Central memory CD8-positive, alpha-beta T cell (primary cell): ENCODE measurements at regions not wholly inside any gene's neighbourhood (a gene's known extent, or its start where the extent isn't known, plus 50 kb on each side); places are given as distances from the start of the nearest gene placed in this dataset.

Experiments
- ATAC-seq: fragments of 150-1000 bp; cut with Tn5 transposase; replicated peaks from 2 replicates; pipeline ENCODE4 v1.10.0; 2022; ENCODE audit warnings: mild to moderate bottlenecking, moderate FRiP score, moderate number of reproducible peaks; ENCODE audit not compliant: poor library complexity, severe bottlenecking; ENCODE audit errors: extremely low read depth
- DNase-seq, 2 donors: peaks; one replicate each; pipeline ENCODE4 v3.0.0; 2021; ENCODE audit warnings: low spot score in 2 of 2
- H3K27ac Mint-ChIP-seq: one replicate; pipeline ENCODE4 v1.8.0; 2022; ENCODE audit warnings: low read depth, mild to moderate bottlenecking, moderate library complexity, mixed read lengths
- H3K27me3 Mint-ChIP-seq: one replicate; pipeline ENCODE4 v1.8.0; 2022; ENCODE audit warnings: mixed read lengths
- H3K36me3 Mint-ChIP-seq: one replicate; pipeline ENCODE4 v1.8.0; 2022; ENCODE audit warnings: mild to moderate bottlenecking, moderate library complexity, mixed read lengths; ENCODE audit not compliant: insufficient read depth
- H3K4me1 Mint-ChIP-seq: one replicate; pipeline ENCODE4 v1.8.0; 2022; ENCODE audit warnings: mixed read lengths
- H3K4me3 Mint-ChIP-seq: one replicate; pipeline ENCODE4 v1.8.0; 2022; ENCODE audit warnings: mild to moderate bottlenecking, moderate library complexity, mixed read lengths
- H3K9me3 Mint-ChIP-seq: one replicate; pipeline ENCODE4 v1.8.0; 2022; ENCODE audit warnings: mixed read lengths

DNA sequence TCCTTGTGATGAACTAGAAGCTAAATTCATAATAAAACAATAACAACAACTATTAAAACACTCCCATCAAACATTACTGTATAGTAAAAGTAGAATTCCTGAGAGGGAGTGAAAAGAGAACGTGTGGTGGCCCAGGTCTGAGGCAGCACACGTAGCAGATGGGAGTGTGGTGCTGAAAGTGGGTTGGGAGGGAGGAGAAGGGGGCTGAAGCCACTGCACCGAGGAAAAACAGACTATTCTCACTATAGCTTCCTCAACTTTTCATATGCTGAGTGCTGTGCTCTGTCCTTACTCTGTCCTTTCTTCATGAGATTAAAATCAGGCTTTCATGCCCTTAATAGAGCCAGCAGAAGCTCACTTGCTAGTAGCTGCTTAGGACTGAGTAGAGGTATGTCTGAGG, 170.9 kb downstream of the PCSK1 start:
- no peak for DNase-seq
- Mint-ChIP-seq H3K36me3 (no peaks in the 10 kb centered on the region), H3K27ac (no peak overlapping the region), H3K4me1 (no peaks in the 10 kb centered on the region), H3K27me3 (peaks cover 19% of the 10 kb centered on the region), H3K9me3 (peaks cover 9% of the 10 kb centered on the region), H3K4me3 (no peak overlapping the region)
- no peak for ATAC-seq

DNA sequence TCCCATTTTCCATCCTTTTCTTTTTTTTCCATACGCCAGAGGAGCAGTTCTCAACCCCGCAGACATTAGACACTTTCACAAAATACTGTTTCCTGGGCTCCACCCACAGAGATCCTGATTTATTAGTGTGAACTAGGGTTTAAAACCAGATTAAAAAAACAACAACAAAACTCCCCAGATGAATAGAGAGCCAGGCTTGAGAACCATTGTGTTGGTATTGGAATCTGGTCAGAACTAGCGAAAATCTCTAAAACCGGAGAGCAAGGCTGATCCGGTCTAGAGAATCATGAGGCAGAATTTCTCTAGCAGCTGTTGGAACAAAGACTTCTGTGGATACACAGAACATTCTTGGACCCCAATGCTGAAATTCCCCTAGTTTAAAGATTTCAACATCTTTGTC, 173.0 kb downstream of the PCSK1 start:
- H3K36me3 Mint-ChIP-seq, result no peaks in the 10 kb centered on the region
- DNase-seq, result no peak
- peaks cover 7% of the 10 kb centered on the region for H3K27me3 Mint-ChIP-seq
- H3K4me1 Mint-ChIP-seq, result no peaks in the 10 kb centered on the region
- no peak overlapping the region for H3K4me3 Mint-ChIP-seq
- no peaks in the 10 kb centered on the region for H3K9me3 Mint-ChIP-seq
- H3K27ac Mint-ChIP-seq, result no peak overlapping the region
- ATAC-seq, result no peak

DNA sequence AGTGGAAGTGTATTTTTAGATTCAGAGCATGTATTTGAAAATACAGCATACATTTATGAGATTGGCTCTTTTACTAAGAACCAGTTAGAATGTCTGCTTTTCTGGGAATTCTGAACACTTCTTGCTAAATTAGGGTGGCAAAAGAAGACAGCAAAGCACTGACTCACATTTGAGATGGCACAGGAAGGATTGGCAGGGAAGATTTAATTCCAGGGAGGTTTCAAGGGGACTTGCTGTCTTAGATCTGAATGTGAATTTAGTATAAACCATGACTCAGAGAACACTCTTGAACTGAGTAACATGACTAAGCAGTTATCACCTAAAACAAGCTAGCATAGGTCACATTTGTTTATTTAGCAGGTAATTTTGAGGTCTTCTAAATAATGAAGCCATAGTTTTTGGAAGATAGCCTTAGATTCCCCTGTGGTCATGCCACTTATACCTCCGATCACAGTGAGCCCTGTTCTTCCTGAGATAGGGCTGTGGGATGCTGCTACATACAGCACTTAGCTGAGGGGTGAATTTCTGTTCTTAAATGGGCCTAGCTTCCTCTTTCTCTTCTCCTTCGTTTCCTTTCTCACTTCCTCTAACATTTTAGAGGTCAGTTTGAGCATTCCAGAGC, 173.8 kb downstream of the PCSK1 start:
- H3K27ac Mint-ChIP-seq, result no peak overlapping the region

DNA sequence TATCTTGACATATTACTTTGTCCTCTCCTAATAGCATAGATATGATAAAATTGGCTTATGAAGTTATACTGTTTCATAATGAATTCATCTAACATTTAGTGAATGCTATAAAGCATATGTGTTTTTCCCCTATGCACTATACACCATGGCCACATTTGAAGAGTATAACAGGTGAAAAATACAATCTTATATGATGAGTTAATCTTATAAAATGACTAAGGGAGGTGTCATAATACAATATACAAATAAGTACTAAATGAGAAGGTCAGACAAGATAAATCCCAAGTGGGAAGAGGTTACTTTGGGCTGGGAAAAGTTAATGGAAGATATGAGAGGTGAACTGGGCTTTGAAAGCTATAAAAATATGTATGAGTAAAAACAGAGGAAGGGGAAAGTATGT, 174.4 kb downstream of the PCSK1 start:
- no peak for DNase-seq
- H3K4me3 Mint-ChIP-seq, result no peak overlapping the region
- no peaks in the 10 kb centered on the region for H3K9me3 Mint-ChIP-seq
- H3K27ac Mint-ChIP-seq, result no peak overlapping the region
- ATAC-seq, result no peak
- H3K36me3 Mint-ChIP-seq, result no peaks in the 10 kb centered on the region
- H3K4me1 Mint-ChIP-seq, result no peaks in the 10 kb centered on the region
- H3K27me3 Mint-ChIP-seq, result no peaks in the 10 kb centered on the region

More for the DNA sequence above, 173.8 kb downstream of the PCSK1 start:
- Mint-ChIP-seq H3K4me1 (no peaks in the 10 kb centered on the region), H3K36me3 (no peaks in the 10 kb centered on the region), H3K9me3 (no peaks in the 10 kb centered on the region), H3K4me3 (no peak overlapping the region), H3K27me3 (no peaks in the 10 kb centered on the region)
- ATAC-seq, result no peak
- DNase-seq, result no peak

DNA sequence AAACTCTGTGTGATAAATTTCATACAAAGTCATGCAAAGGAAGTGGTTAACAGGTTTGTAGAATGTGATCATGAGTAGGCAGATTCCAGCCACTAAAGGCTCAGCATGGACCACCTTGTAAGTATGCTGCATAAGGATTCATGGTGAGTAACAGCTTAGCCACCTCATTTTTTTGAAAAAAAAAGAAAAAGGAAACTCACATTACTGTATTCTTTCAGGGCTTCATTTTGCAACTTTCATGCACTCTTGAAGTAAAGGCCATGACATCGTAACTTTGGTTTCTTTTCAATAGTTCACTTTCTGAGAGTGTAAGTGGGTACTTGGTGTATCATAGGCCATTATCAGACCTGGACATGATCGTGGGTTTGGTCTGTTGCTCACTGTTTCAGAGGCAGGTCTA, 175.1 kb downstream of the PCSK1 start:
- H3K27ac Mint-ChIP-seq, result no peak overlapping the region
- H3K9me3 Mint-ChIP-seq, result no peaks in the 10 kb centered on the region
- H3K4me1 Mint-ChIP-seq, result no peaks in the 10 kb centered on the region
- no peaks in the 10 kb centered on the region for H3K27me3 Mint-ChIP-seq
- ATAC-seq, result no peak
- no peak overlapping the region for H3K4me3 Mint-ChIP-seq
- DNase-seq, result no peak
- no peaks in the 10 kb centered on the region for H3K36me3 Mint-ChIP-seq

DNA sequence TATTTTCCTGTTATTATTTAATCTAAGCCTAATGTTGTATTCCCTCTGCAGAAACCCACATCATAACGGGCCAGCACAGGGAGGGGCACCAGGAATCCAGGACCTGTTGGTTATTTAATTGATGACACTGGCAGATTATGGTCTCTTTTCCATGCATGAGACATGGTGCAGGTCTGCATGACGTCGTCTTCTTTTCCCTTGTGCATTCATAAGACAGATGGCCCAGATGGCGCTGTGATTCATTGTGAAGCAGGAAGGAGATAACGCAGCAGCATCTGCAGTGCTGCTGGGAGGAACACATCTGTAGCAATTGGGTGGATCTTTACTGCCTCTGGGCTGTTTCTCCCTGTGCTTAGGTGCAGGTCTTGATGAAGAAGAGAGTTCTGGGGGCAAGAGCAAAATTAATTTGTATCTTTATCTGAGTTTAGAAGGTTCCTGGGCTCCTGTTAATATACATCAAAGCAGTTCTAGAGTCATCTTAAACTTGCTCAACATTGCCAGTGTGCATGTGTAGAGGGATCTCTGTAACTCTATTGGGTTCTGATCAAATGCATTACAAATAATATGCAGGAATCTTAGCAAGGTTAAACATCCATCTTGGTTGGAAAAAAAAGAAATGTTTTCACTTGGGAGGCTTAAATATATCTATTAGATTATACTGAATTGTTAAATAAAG, 176.1 kb downstream of the PCSK1 start:
- no peak overlapping the region for H3K4me3 Mint-ChIP-seq
- H3K27me3 Mint-ChIP-seq, result no peaks in the 10 kb centered on the region
- ATAC-seq (no peak), DNase-seq (no peak)
- H3K27ac Mint-ChIP-seq, result no peak overlapping the region
- no peaks in the 10 kb centered on the region for H3K36me3 Mint-ChIP-seq
- no peaks in the 10 kb centered on the region for H3K4me1 Mint-ChIP-seq
- H3K9me3 Mint-ChIP-seq, result no peaks in the 10 kb centered on the region

DNA sequence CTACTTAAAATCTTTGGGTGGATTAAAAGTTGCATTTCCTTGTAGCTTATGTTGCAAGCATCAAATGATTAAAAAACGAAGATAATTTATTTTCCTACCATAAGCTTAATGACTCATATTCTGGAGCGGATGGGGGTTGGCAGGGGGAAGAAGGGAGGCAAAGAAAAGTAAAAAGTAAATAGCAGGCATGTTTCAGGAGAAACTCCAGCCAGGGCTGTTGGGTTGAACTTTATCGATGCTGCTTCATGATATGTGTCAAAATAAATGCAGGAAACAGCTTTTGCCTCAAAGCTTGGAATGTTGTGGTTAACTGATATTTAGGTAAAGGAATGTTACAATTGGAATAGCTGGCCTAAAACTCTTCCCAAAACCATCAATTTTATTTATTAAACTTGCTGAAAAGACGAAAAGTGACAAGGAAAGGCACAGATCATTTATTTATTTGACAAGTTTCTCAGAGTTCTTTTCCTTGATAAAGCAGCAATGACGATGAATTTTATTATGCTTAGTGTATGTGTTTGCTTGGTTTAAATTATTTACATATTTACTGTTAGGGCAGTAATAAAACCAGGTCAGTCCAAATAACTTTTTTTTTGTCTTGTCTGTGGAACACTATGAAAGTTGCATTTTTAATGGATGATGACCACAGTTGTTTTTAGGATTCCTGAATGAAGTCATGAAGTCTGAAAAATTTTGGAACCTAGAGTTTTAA, 177.9 kb downstream of the PCSK1 start:
- no peaks in the 10 kb centered on the region for H3K36me3 Mint-ChIP-seq
- no peaks in the 10 kb centered on the region for H3K4me1 Mint-ChIP-seq
- no peak overlapping the region for H3K27ac Mint-ChIP-seq
- DNase-seq, result no peak
- no peaks in the 10 kb centered on the region for H3K9me3 Mint-ChIP-seq
- H3K4me3 Mint-ChIP-seq, result no peak overlapping the region
- ATAC-seq, result no peak
- no peaks in the 10 kb centered on the region for H3K27me3 Mint-ChIP-seq

DNA sequence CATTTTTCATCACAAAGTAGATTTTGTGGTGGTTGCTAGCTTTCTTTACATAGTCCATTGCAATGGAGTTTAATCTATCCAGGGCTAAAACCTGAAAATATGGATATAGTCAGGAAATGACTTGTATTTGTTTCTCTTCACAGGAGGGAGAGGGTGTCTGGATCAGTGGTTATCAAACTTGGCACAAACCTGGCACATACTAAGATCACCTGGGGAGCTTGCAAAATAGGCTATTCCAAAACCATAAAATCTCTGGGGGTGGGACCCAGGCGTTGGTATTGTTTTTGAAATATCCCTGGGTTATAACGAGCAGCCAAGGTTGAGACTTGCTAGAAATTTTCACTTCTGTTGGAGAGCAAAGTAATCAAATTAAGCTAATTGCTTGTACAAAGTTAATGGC, 179.9 kb downstream of the PCSK1 start:
- H3K27me3 Mint-ChIP-seq, result no peaks in the 10 kb centered on the region
- H3K4me3 Mint-ChIP-seq, result no peak overlapping the region
- DNase-seq (no peak), ATAC-seq (no peak)
- no peaks in the 10 kb centered on the region for H3K9me3 Mint-ChIP-seq
- no peak overlapping the region for H3K27ac Mint-ChIP-seq
- H3K4me1 Mint-ChIP-seq, result no peaks in the 10 kb centered on the region
- no peaks in the 10 kb centered on the region for H3K36me3 Mint-ChIP-seq

DNA sequence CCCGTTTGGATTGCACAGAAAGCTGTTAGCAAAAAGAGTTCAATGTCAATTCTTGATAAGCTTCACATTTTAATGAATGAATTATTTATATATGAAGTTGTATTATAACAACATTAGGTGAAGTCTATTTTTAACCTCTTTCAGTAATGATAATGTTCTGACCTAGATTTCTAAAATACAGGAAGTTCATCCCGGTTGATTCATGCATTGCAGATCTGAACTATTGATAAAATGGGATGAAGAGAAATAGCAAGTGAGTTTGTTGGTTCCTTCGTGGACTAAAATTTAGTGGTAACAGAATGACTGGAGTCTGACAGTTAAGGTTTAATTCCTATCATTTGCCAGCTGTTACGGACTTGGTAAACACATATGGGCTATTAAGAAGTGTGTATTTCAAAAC, 180.5 kb downstream of the PCSK1 start:
- no peaks in the 10 kb centered on the region for H3K4me1 Mint-ChIP-seq
- no peak overlapping the region for H3K27ac Mint-ChIP-seq
- no peak for DNase-seq
- no peaks in the 10 kb centered on the region for H3K9me3 Mint-ChIP-seq
- H3K27me3 Mint-ChIP-seq, result peaks cover 2% of the 10 kb centered on the region
- no peak for ATAC-seq
- H3K36me3 Mint-ChIP-seq, result no peaks in the 10 kb centered on the region
- H3K4me3 Mint-ChIP-seq, result no peak overlapping the region

DNA sequence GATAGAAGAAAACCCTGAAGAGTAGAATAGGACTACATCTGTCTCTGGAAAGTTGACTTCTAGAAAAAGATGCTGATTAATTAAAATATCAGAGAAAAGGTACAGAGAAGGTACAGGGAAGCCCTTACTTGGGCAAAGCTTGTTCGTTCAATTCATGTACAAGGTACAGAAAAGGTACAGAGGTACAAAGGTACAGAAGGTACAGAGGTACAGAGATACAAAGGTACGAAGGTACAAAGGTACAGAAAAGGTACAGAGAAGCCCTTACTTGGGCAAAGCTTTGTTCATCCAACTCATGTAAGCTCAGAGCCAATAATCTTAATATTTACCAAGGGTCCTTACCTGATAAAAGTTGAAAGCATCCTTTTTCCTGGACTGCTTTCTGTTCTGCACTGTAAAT, 182.3 kb downstream of the PCSK1 start:
- Mint-ChIP-seq H3K4me1 (no peaks in the 10 kb centered on the region), H3K27me3 (peaks cover 15% of the 10 kb centered on the region), H3K36me3 (no peaks in the 10 kb centered on the region), H3K27ac (no peak overlapping the region), H3K4me3 (no peak overlapping the region), H3K9me3 (no peaks in the 10 kb centered on the region)
- DNase-seq (no peak), ATAC-seq (no peak)

DNA sequence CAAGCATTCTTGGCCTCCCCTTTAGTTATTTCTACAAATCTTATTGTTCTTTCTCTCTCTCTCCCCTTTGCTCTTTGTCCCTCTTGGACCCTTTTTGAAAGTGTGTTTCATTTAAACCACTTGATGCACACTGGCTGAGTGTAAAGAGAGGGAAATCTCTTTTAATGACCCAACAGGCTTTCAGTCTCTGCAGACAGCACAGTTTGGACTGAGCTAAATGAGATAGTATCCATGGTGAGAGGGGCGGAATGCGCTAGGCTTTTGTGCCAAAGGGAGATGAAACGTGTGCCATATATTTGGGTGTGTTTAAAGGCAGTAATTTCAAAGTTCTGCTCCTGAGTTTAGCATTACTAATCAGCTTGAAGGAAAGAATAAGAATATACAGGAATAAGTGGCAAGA, 184.9 kb downstream of the PCSK1 start:
- Mint-ChIP-seq H3K27ac (no peak overlapping the region), H3K27me3 (peaks cover 22% of the 10 kb centered on the region), H3K36me3 (no peaks in the 10 kb centered on the region), H3K4me1 (no peaks in the 10 kb centered on the region), H3K9me3 (no peaks in the 10 kb centered on the region), H3K4me3 (no peak overlapping the region)
- DNase-seq (no peak), ATAC-seq (no peak)

DNA sequence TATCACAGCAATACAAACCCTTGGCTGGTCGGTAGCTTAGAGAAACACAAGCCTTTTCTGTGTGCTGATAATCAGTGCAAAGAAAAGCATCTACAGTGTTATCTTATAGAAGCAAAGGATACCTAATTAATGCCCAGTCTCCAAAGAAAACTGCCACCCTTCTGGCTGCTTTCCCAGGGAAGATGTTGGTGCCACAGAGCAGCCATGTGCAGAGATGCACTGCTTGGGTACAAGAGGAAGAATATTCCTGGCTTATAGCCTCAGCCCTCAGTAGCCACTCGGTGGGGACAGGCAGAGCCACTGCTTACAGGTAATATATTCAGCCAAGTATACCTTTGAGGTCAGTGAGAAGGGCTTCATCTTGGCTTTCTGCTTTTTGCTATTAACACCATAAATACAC, 185.3 kb downstream of the PCSK1 start:
- Mint-ChIP-seq H3K4me3 (no peak overlapping the region), H3K27ac (no peak overlapping the region), H3K36me3 (no peaks in the 10 kb centered on the region), H3K27me3 (peaks cover 22% of the 10 kb centered on the region), H3K9me3 (no peaks in the 10 kb centered on the region), H3K4me1 (no peaks in the 10 kb centered on the region)
- ATAC-seq (no peak), DNase-seq (no peak)

DNA sequence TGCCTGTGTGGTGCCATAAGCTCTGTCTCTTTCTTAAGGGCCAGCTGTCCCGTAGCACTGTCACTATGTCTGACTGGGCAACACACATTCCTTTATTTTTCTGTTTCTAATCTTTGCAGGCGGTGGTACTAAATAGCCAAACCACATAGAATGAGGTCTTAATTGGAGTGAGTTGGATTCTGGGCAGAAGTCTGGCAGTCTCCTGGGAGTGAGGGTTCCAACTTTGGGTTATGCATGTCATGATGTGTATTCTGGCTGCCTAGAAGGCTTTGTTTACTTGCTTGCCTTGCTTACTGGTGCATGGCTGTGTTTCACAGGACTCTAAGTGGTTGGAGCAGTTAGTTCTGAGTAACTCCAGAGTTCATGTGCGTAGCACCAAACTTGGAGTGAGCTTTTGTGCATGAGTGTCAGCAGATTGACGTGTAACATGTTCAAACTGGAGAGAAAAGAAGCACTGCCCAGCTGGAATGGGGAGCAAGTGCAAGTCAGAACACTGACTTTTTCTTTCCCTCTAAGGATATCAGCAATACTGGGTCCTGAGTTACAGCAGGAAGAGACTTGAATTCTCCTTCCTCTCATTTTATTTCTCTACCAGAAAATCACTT, 185.8 kb downstream of the PCSK1 start:
- no peak for DNase-seq
- Mint-ChIP-seq H3K4me1 (no peaks in the 10 kb centered on the region), H3K9me3 (no peaks in the 10 kb centered on the region), H3K4me3 (no peak overlapping the region), H3K36me3 (no peaks in the 10 kb centered on the region), H3K27ac (no peak overlapping the region), H3K27me3 (peaks cover 22% of the 10 kb centered on the region)
- no peak for ATAC-seq
